D341Med (cell line): ENCODE measurements at regions not wholly inside any gene's neighbourhood (a gene's known extent, or its start where the extent isn't known, plus 50 kb on each side); places are given as distances from the start of the nearest gene placed in this dataset.
A peak's percentile ranks its signal among the peaks of the same experiment; 100 is the strongest.

Experiments used
- DNase-seq: peaks from one replicate; pipeline ENCODE4 v3.0.0; 2012; ENCODE audit warnings: low spot score

GRCh38 chr5:108649106-108649505 lies 98.6 kb upstream of the FER start:
- DNase-seq, result no peak

GRCh38 chr5:108642170-108642906 lies 105.4 kb upstream of the FER start:
- peak; percentile 74 for DNase-seq

GRCh38 chr5:108641596-108641995 lies 106.1 kb upstream of the FER start:
- no peak for DNase-seq

GRCh38 chr5:108639366-108639765 lies 108.3 kb upstream of the FER start:
- DNase-seq, result no peak

GRCh38 chr5:108638021-108638420 lies 109.7 kb upstream of the FER start:
- no peak for DNase-seq

GRCh38 chr5:108637134-108637533 lies 110.6 kb upstream of the FER start:
- DNase-seq, result no peak

- DNase-seq, result no peak
These were observed 111.4 kb upstream of the FER start for GRCh38 chr5:108636135-108636853.

GRCh38 chr5:108634617-108635288 lies 112.9 kb upstream of the FER start:
- DNase-seq, result no peak

- DNase-seq, result no peak
These were observed 113.6 kb upstream of the FER start for GRCh38 chr5:108634010-108634616.

GRCh38 chr5:108629779-108630528 lies 117.7 kb upstream of the FER start:
- DNase-seq, result no peak

- no peak for DNase-seq
These were observed 122.0 kb upstream of the FER start for GRCh38 chr5:108625654-108626053.

- no peak for DNase-seq
These were observed 123.9 kb upstream of the FER start for GRCh38 chr5:108623826-108624225.

- no peak for DNase-seq
These were observed 127.2 kb upstream of the FER start for GRCh38 chr5:108620516-108620915.

GRCh38 chr5:108619815-108620214 lies 127.9 kb upstream of the FER start:
- no peak for DNase-seq

GRCh38 chr5:108617467-108618435 lies 129.9 kb upstream of the FER start:
- no peak for DNase-seq

- DNase-seq, result no peak
These were observed 132.5 kb upstream of the FER start for GRCh38 chr5:108615216-108615615.

GRCh38 chr5:108607421-108607820 lies 140.3 kb upstream of the FER start:
- no peak for DNase-seq

- DNase-seq, result no peak
These were observed 141.5 kb upstream of the FER start for GRCh38 chr5:108606185-108606584.

- DNase-seq, result no peak
These were observed 144.9 kb upstream of the FER start for GRCh38 chr5:108602830-108603229.

- no peak for DNase-seq
These were observed 156.9 kb upstream of the FER start for GRCh38 chr5:108590799-108591198.

- no peak for DNase-seq
These were observed 159.4 kb upstream of the FER start for GRCh38 chr5:108588323-108588722.
